ENCODE measurements at regions not wholly inside any gene's neighbourhood (a gene's known extent, or its start where the extent isn't known, plus 50 kb on each side); places are given as distances from the start of the nearest gene placed in this dataset.

GRCh38 chr16:49195237-49195548, 86.4 kb downstream of the CBLN1 start:
- TF ChIP-seq POLR2AphosphoS5 (IDR thresholded peaks at IDR 0.05; ENCODE audit: low read depth, low read length): no peak
- no peak for TF ChIP-seq POLR2A (IDR thresholded peaks at IDR 0.05; ENCODE audit: low read depth, low read length)
- TF ChIP-seq TAF1 (IDR thresholded peaks at IDR 0.05; ENCODE audit: low read depth, low read length): no peak
- no peak for TF ChIP-seq SPI1 (IDR thresholded peaks at IDR 0.05; ENCODE audit: low read depth, low read length)
- TF ChIP-seq PAX5 (IDR thresholded peaks at IDR 0.05; ENCODE audit: insufficient read depth, low read length, severe bottlenecking): no peak

Measured in GM12891 (cell line).